ENCODE measurements at regions not wholly inside any gene's neighbourhood (a gene's known extent, or its start where the extent isn't known, plus 50 kb on each side); places are given as distances from the start of the nearest gene placed in this dataset.

DNA sequence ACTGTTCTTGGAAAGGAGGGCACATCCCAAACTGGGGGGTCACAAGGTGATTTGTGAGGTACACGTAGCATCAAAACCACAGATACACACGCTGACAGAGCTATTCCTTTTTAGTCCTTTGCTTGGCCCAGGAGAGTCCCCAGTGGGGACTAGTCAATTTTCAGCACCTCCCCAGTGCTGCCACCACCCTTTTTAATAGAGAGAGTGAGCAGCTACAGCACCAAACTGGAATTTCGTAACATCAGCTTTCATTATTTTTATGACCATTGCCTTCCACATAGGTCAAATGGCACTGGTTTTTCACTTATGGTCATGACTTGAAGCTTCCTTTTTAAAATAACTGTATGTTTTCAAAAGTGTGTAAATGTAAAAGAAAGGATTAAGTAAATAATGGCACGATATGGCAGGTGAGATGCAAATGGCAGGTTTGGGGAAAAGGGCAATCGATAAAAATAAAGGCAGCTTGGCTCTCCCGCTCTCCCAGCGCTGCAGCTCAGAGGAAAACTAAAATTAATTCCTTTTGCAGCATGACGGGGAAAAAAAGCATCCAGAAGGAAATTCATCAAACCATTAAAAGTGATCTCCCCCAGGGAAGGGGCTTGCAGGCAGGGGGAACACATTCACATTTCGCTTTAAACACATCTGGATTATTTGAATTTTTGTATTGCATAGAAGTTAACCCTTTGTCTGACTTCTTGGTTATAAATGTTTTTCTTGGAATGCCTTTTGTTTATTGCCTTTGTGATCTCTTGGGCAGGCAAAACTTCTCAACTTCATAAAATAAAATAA lies 95.2 kb downstream of the ANKRD60 start:
- H3K4me1 ChIP-seq (ENCODE audit: insufficient read depth, low read length, poor library complexity, severe bottlenecking): no peaks in the 10 kb centered on the region
- no peaks in the 10 kb centered on the region for H3K27me3 ChIP-seq (ENCODE audit: insufficient read depth, low read length, poor library complexity, severe bottlenecking)
- no peaks in the 10 kb centered on the region for H3K9me2 ChIP-seq (replicated peaks; ENCODE audit: low read depth, low read length)
- no peaks in the 10 kb centered on the region for H4K20me1 ChIP-seq (ENCODE audit: insufficient read depth, low read length, poor library complexity, severe bottlenecking)
- H2AFZ ChIP-seq (ENCODE audit: low read length): no peak overlapping the region
- no peak for TF ChIP-seq EZH2phosphoT487 (IDR thresholded peaks at IDR 0.05; ENCODE audit: borderline replicate concordance)
- TF ChIP-seq, protein P1, sequence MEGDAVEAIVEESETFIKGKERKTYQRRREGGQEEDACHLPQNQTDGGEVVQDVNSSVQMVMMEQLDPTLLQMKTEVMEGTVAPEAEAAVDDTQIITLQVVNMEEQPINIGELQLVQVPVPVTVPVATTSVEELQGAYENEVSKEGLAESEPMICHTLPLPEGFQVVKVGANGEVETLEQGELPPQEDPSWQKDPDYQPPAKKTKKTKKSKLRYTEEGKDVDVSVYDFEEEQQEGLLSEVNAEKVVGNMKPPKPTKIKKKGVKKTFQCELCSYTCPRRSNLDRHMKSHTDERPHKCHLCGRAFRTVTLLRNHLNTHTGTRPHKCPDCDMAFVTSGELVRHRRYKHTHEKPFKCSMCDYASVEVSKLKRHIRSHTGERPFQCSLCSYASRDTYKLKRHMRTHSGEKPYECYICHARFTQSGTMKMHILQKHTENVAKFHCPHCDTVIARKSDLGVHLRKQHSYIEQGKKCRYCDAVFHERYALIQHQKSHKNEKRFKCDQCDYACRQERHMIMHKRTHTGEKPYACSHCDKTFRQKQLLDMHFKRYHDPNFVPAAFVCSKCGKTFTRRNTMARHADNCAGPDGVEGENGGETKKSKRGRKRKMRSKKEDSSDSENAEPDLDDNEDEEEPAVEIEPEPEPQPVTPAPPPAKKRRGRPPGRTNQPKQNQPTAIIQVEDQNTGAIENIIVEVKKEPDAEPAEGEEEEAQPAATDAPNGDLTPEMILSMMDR (conservative IDR thresholded peaks at IDR 0.05; ENCODE audit: low read length): no peak
- no peaks in the 10 kb centered on the region for H3K9me3 ChIP-seq (ENCODE audit: insufficient read depth, low read depth, low read length)
- no peak overlapping the region for H3K4me3 ChIP-seq (ENCODE audit: low read length, poor library complexity, severe bottlenecking)
- H3K36me3 ChIP-seq (ENCODE audit: insufficient read depth, low read length): no peaks in the 10 kb centered on the region
- no peaks in the 10 kb centered on the region for H3F3A ChIP-seq (ENCODE audit: low read depth)
- H3K79me2 ChIP-seq (ENCODE audit: insufficient read depth, low read length): no peaks in the 10 kb centered on the region
- H3K4me2 ChIP-seq (ENCODE audit: low read depth, low read length, poor library complexity, severe bottlenecking): no peak overlapping the region
- no peak overlapping the region for H3K9ac ChIP-seq (ENCODE audit: low read depth, low read length, poor library complexity, severe bottlenecking)

GRCh38 chr20:58131551-58132142 lies 96.8 kb downstream of the ANKRD60 start:
- H3K9me3 ChIP-seq (ENCODE audit: insufficient read depth, low read depth, low read length): no peaks in the 10 kb centered on the region
- no peak overlapping the region for H3K4me3 ChIP-seq (ENCODE audit: low read length, poor library complexity, severe bottlenecking)
- H3K9ac ChIP-seq (ENCODE audit: low read depth, low read length, poor library complexity, severe bottlenecking): no peak overlapping the region
- TF ChIP-seq, protein P1 (conservative IDR thresholded peaks at IDR 0.05; ENCODE audit: low read length): no peak
- TF ChIP-seq EZH2phosphoT487 (IDR thresholded peaks at IDR 0.05; ENCODE audit: borderline replicate concordance): no peak
- H2AFZ ChIP-seq (ENCODE audit: low read length): no peak overlapping the region
- no peaks in the 10 kb centered on the region for H4K20me1 ChIP-seq (ENCODE audit: insufficient read depth, low read length, poor library complexity, severe bottlenecking)
- no peaks in the 10 kb centered on the region for H3K4me1 ChIP-seq (ENCODE audit: insufficient read depth, low read length, poor library complexity, severe bottlenecking)
- no peaks in the 10 kb centered on the region for H3K36me3 ChIP-seq (ENCODE audit: insufficient read depth, low read length)
- no peak overlapping the region for H3K4me2 ChIP-seq (ENCODE audit: low read depth, low read length, poor library complexity, severe bottlenecking)
- H3K27me3 ChIP-seq (ENCODE audit: insufficient read depth, low read length, poor library complexity, severe bottlenecking): no peaks in the 10 kb centered on the region
- no peaks in the 10 kb centered on the region for H3F3A ChIP-seq (ENCODE audit: low read depth)
- no peaks in the 10 kb centered on the region for H3K79me2 ChIP-seq (ENCODE audit: insufficient read depth, low read length)
- H3K9me2 ChIP-seq (replicated peaks; ENCODE audit: low read depth, low read length): no peaks in the 10 kb centered on the region

GRCh38 chr20:58131151-58131550 lies 97.3 kb downstream of the ANKRD60 start:
- no peaks in the 10 kb centered on the region for H3K36me3 ChIP-seq (ENCODE audit: insufficient read depth, low read length)
- H3K4me2 ChIP-seq (ENCODE audit: low read depth, low read length, poor library complexity, severe bottlenecking): no peak overlapping the region
- no peaks in the 10 kb centered on the region for H3K79me2 ChIP-seq (ENCODE audit: insufficient read depth, low read length)
- H3K4me3 ChIP-seq (ENCODE audit: low read length, poor library complexity, severe bottlenecking): no peak overlapping the region
- no peaks in the 10 kb centered on the region for H3K27me3 ChIP-seq (ENCODE audit: insufficient read depth, low read length, poor library complexity, severe bottlenecking)
- H3K9ac ChIP-seq (ENCODE audit: low read depth, low read length, poor library complexity, severe bottlenecking): no peak overlapping the region
- H3K4me1 ChIP-seq (ENCODE audit: insufficient read depth, low read length, poor library complexity, severe bottlenecking): no peaks in the 10 kb centered on the region
- H4K20me1 ChIP-seq (ENCODE audit: insufficient read depth, low read length, poor library complexity, severe bottlenecking): no peaks in the 10 kb centered on the region
- H3K9me2 ChIP-seq (replicated peaks; ENCODE audit: low read depth, low read length): no peaks in the 10 kb centered on the region
- no peaks in the 10 kb centered on the region for H3K9me3 ChIP-seq (ENCODE audit: insufficient read depth, low read depth, low read length)
- TF ChIP-seq EZH2phosphoT487 (IDR thresholded peaks at IDR 0.05; ENCODE audit: borderline replicate concordance): no peak
- TF ChIP-seq, protein P1 (conservative IDR thresholded peaks at IDR 0.05; ENCODE audit: low read length): no peak
- no peak overlapping the region for H2AFZ ChIP-seq (ENCODE audit: low read length)
- no peaks in the 10 kb centered on the region for H3F3A ChIP-seq (ENCODE audit: low read depth)
